Sciatic nerve (tissue), 2 donors: ENCODE measurements at regions not wholly inside any gene's neighbourhood (a gene's known extent, or its start where the extent isn't known, plus 50 kb on each side); places are given as distances from the start of the nearest gene placed in this dataset.
"Not testable (repeated sequence)": the region's sequence is repeated elsewhere in the genome, so short reads cannot be mapped to it uniquely, and the experiment has no call there.

ENCODE experiments used
- ATAC-seq: fragments of 200-7000 bp; cut with Tn5 transposase; one replicate; pipeline ENCODE4 v1.9.1; 2020; ENCODE audit warnings: mild to moderate bottlenecking, moderate library complexity
- DNase-seq: peaks from one replicate; pipeline ENCODE4 v3.0.0-alpha.2; 2020; ENCODE audit warnings: low spot score
- intact Hi-C: fragments of 100-400 bp; cut with DNase I; formaldehyde crosslinking; loops from one replicate; pipeline ENCODE4 v1.14.2; 2022
- donor health status: DM: no; HTN: no; CAD: no.
- donor health status: DM: no; HTN: no; CAD: no.

- DNase-seq (no peak), ATAC-seq (no peak)
- intact Hi-C loops = no loop called here
These were observed 90.1 kb downstream of the OTOL1 start for GRCh38 chr3:161586556-161587235.

DNA sequence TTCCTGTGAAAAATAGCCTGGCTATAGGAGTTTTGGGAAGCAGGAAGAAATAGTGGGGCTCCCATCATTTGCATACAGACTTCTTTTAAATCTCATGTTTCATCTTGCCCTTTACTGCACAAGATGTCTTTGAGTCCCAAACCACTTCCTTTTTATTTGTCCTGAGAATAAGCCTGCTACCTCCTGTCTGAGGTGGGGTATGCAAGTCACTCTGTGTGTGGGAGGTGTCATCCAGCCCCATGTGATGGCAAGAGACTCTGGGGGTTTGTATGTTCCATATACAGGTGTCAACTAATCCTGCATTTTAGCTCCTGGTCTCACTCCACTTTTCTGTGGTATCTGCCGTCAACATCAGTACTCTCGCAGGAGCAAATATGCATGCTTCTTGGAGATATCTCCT, 102.0 kb downstream of the OTOL1 start:
- ATAC-seq = no peak
- intact Hi-C loops = no loop called here

DNA sequence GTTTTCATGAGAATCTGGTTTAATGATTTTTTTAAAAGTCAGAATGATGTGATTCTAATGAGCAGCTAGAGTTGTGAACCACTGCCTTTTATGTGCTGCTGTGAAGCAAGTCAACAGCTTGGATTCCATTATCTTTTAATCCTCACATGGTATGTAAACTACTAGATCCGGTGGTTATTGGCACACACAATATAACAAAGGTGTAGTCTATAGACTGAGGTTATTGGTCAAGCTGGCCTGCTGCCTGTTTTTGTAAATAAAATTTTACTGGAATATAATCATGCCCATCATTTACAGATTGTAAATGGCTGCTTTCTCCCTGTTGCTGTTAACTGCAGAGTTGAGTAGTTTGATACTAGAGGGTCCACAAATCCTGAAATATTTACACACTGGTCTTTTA, 103.1 kb downstream of the OTOL1 start:
- intact Hi-C loops = no loop called here
- ATAC-seq = no peak
- no peak for DNase-seq

More for the DNA sequence above, 102.0 kb downstream of the OTOL1 start:
- DNase-seq = no peak

DNA sequence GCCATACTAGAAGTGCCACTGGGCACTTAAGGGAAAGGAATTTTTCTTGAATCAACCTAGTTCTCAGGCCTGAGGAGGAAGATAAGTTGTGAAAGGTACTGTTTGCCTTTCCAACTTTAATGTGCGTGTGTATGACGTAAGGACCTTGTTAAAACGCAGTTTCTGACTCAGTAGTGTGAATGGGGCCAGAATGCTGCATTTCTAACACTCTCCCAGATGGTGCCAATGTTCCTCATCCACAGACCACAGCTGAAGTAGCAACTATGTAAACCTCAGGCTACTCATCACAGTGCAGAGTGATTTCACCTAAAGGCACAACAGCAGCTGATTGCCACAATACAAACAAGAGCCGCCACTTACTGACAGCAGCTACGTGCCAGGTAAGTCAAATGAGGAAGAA, 103.6 kb downstream of the OTOL1 start:
- intact Hi-C loops = no loop called here
- ATAC-seq = no peak

GRCh38 chr3:161602475-161602874, 105.9 kb downstream of the OTOL1 start:
- ATAC-seq (no peak), DNase-seq (no peak)
- intact Hi-C loops = no loop called here

More for the DNA sequence above, 103.6 kb downstream of the OTOL1 start:
- no peak for DNase-seq

DNA sequence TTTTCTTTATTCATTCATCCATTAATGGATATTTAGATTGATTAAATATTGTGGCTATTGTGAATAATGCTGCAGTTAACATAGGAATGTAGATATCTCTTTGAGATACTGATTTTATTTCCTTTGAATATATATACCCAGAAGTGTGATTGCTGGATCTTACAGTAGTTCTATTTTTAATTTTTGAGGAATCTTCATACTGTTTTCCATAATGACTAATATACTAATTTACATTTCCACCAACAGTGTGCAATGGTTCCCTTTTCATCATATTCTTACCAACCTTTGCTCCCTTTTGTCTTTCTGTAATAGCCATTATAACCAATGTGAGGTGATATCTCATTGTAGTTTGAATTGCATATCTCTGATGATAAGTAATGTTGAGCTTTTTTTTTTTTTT, 106.3 kb downstream of the OTOL1 start:
- intact Hi-C loops = no loop called here
- ATAC-seq (no peak), DNase-seq (no peak)

DNA sequence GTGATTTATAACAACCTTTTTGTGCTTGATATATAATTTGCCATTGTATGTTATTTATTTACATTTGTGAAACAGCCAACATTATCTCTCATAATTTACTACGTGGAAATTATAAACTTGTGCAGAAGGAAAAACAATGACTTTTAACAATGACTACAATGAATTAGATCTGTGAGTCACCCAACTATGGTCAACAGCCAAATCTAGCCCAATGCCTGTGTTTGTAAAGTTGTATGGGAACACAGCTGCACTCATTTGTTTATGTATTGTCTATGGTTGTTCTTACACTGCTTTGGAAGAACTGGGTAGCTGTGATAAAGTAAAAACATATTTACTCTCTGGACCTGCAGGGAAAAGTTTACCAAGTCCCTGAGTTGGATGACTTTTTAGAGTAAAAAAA, 110.4 kb downstream of the OTOL1 start:
- ATAC-seq = no peak
- intact Hi-C loops = no loop called here
- DNase-seq = no peak

GRCh38 chr3:161619351-161619750, 122.7 kb downstream of the OTOL1 start:
- DNase-seq = no peak
- no peak for ATAC-seq
- intact Hi-C loops = no loop called here

GRCh38 chr3:161630794-161631193, 134.2 kb downstream of the OTOL1 start:
- intact Hi-C loops = no loop called here
- ATAC-seq (no peak), DNase-seq (no peak)

DNA sequence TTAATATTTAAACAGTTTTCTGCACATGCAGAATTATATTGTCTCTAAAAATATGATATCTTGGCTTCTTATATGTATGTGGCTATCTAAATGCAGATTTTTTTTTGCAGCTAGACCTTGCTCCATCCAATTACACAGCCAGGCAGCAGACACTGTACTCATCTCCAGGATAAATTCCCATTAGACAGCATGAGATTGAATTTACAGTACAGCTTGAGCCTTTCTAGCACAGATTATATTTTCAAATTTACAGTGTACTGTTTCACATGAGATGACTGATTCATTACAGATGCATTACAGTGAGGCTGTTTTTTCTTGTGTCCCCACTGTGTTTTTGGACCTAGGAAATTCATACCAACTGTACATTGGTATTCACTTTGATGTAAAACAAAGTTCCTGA, 134.9 kb downstream of the OTOL1 start:
- no peak for DNase-seq
- no peak for ATAC-seq
- intact Hi-C loops = no loop called here

GRCh38 chr3:161637559-161637958, 141.0 kb downstream of the OTOL1 start:
- intact Hi-C loops = no loop called here
- no peak for DNase-seq
- ATAC-seq = no peak

- intact Hi-C loops, DNase-seq, ATAC-seq: not testable (repeated sequence)
These were observed 142.5 kb downstream of the OTOL1 start for GRCh38 chr3:161639095-161639494.

- DNase-seq = no peak
- intact Hi-C loops = no loop called here
- no peak for ATAC-seq
These were observed 143.6 kb downstream of the OTOL1 start for GRCh38 chr3:161640181-161640580.

DNA sequence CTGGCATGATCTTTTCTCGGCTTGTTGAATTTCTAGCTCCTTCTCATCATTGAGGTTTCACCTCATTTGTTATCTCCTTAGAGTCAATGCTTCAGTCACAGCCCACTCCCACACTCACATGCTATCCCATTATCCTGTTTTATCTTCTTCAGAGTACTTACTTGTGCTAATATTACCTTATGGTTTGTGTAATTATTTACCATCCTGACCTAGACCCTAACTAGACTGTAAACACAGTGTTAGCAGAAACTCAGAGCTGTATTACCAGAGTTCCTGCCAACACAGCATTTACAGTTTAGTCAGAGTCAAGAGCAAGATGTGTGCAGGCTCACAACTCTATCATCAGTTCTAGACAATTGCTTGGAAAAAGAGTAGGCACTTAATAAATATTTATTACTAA, 144.7 kb downstream of the OTOL1 start:
- no peak for ATAC-seq
- intact Hi-C loops = no loop called here
- no peak for DNase-seq

- intact Hi-C loops = no loop called here
- ATAC-seq (peak; percentile 96), DNase-seq (no peak)
These were observed 148.5 kb downstream of the OTOL1 start for GRCh38 chr3:161644891-161645635.

DNA sequence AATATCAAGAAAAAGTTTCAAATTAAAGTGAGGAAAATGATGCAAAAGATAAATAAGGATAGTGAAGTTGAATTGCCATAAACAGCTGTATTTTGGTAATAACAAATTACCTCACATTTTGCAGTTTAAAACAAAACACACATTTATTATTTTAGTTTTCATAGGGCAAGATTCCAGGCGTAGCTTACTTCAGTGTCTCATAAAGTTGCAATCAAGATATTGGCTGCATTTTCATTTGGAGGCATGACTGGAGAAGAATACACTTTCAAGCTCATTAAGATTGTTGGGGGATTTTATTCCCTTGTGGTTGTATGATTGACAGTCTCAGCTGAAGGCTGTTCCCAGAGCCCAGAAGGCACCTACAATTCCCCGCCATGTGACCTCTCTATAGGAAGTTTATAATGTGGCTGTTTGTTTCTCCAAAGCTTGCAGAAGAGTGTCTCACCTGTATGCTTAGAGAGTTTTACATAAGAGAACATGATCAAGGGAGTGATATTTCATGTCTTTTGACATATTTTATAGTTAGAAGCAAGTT, 151.4 kb downstream of the OTOL1 start:
- DNase-seq = no peak
- no peak for ATAC-seq
- intact Hi-C loops = no loop called here

DNA sequence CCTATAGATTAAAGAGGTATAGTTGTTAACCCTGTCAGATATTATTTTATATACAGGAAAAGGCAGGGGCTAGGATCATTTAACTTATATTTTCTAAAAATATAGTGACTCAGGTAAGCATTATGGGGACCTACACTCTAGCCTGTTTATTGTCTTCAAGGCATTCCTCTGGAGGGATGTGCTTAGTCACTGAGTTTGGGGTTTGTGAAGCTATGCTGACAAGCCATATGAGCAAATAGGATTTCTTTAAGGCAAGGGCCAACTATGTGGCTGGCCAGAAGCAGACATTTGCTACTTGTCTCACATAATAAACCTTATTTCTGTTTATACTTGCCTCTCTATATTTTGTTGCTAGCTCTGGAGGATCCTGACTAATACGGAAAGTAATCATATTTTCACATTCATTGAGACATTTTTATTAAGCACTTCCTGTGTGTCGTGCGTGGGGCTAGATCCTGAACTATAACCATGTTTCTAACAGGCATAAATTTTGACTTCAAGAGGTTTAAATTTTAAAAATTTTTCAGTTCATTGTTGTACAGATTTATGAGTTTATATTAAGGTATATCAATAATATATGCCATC, 153.4 kb downstream of the OTOL1 start:
- intact Hi-C loops = no loop called here
- ATAC-seq (no peak), DNase-seq (no peak)

DNA sequence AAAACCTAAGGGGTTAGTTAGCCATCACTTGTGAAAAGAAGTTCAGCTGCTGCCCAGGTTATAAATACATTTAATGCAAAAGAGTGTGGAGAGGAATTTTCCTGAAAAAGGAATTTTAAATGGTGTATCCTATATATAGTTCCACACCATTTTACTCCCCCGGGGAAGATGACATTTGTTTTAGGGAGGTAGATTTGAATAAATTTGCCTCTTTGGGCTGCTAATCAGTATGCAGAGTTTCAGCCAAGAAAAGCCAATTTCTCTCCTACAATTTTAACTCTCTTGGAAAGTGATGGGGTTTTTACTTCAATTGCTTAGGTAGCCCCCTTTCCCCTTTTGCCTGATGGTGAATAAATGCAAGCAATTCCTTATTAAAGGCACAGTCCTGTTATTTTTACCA, 161.2 kb downstream of the OTOL1 start:
- DNase-seq (no peak), ATAC-seq (no peak)
- intact Hi-C loops = no loop called here

DNA sequence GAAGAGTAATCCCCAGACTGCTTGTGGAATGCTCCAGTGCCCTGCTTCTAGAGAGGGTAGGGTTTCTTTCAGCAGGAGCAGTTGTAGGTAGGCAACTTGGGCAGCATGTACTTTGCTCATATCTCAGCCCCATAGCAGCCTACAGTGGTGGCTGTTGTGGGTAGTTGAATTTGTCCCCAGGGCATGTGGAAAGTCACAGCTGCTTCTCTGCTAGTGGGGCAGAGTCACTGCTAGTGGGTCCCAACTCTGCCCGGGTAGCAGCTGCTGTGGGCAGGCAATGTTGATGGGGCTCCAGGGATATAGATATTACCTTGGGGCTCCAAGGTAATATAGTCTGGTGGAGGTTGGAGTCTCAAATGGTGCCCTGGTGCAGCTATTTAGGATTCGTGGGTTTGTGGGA, 174.5 kb downstream of the OTOL1 start:
- intact Hi-C loops = no loop called here
- DNase-seq = no peak
- no peak for ATAC-seq

DNA sequence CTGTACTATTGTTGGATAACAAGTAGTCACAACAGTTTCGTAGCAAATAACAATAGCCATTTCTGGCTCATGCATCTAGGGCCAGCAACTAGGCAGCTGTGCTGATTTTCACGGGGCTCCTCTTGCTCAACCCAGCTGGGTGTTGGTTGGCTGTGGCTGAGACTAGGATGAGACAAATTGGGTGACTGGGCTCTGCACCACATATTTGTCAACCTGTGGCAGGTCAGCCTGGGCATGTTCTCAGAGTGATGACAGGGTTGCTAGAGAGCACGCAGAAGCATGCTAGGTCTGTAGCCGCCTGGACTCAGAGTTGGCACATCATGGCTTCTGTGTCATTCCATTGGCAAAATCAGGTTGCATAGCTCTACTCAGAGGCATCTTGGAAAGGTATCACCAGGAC, 175.9 kb downstream of the OTOL1 start:
- ATAC-seq = no peak
- intact Hi-C loops = no loop called here
- no peak for DNase-seq
